ENCODE measurements at regions not wholly inside any gene's neighbourhood (a gene's known extent, or its start where the extent isn't known, plus 50 kb on each side); places are given as distances from the start of the nearest gene placed in this dataset.
"Not testable (repeated sequence)": the region's sequence is repeated elsewhere in the genome, so short reads cannot be mapped to it uniquely, and the experiment has no call there.

GRCh38 chr4:124123181-124123580 lies 589.4 kb downstream of the ANKRD50 start:
- Histone ChIP-seq H3K36me3 (no peaks in the 10 kb centered on the region), H3K27ac (no peak overlapping the region), H3K4me3 (ENCODE audit: low read depth, low read length) (no peak overlapping the region), H3K9me3 (ENCODE audit: severe bottlenecking) (no peaks in the 10 kb centered on the region), H3K27me3 (ENCODE audit: insufficient read depth, low read depth, severe bottlenecking) (no peaks in the 10 kb centered on the region)
- DNase-seq: no peak
- TF ChIP-seq, protein P1, sequence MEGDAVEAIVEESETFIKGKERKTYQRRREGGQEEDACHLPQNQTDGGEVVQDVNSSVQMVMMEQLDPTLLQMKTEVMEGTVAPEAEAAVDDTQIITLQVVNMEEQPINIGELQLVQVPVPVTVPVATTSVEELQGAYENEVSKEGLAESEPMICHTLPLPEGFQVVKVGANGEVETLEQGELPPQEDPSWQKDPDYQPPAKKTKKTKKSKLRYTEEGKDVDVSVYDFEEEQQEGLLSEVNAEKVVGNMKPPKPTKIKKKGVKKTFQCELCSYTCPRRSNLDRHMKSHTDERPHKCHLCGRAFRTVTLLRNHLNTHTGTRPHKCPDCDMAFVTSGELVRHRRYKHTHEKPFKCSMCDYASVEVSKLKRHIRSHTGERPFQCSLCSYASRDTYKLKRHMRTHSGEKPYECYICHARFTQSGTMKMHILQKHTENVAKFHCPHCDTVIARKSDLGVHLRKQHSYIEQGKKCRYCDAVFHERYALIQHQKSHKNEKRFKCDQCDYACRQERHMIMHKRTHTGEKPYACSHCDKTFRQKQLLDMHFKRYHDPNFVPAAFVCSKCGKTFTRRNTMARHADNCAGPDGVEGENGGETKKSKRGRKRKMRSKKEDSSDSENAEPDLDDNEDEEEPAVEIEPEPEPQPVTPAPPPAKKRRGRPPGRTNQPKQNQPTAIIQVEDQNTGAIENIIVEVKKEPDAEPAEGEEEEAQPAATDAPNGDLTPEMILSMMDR (IDR thresholded peaks at IDR 0.05; ENCODE audit: low read depth, low read length): no peak

DNA sequence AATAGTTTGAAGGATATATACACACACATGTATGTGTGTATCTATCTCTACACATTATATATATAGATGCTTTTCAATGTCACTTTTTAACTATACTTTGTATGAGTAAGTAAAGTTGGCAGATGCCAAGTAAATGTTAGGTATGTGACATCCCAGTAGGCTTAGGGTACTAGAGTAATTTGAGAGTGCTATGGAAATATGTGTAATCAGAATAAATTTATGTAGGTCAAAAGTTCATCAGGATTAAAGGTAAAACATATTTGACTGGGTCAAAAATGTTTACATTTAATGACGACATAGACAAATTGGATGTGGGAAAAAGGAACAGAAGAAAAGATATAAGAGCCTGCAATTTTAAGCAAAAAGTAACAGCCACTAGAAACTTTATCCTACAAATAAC lies 588.8 kb downstream of the ANKRD50 start:
- TF ChIP-seq, protein P1 (IDR thresholded peaks at IDR 0.05; ENCODE audit: low read depth, low read length): no peak
- H3K4me3 ChIP-seq (ENCODE audit: low read depth, low read length): no peak overlapping the region
- no peaks in the 10 kb centered on the region for H3K9me3 ChIP-seq (ENCODE audit: severe bottlenecking)
- no peaks in the 10 kb centered on the region for H3K27me3 ChIP-seq (ENCODE audit: insufficient read depth, low read depth, severe bottlenecking)
- H3K27ac ChIP-seq: no peak overlapping the region
- DNase-seq: no peak
- H3K36me3 ChIP-seq: no peaks in the 10 kb centered on the region

DNA sequence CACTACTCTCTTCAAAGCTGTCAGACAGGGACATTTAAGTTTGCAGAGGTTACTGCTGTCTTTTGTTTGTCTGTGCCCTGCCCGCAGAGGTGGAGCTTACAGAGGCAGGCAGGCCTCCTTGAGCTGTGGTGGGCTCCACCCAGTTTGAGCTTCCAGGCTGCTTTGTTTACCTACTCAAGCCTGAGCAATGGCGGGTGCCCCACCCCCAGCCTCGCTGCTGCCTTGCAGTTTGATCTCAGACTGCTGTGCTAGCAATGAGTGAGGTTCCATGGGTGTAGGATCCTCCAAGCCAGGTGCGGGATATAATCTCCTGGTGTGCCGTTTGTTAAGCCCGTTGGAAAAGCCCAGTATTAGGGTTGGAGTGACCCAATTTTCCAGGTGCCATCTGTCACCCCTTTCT lies 581.2 kb downstream of the ANKRD50 start:
- not testable (repeated sequence) for H3K9me3 ChIP-seq (ENCODE audit: severe bottlenecking); DNase-seq; H3K36me3 ChIP-seq; H3K27ac ChIP-seq; H3K4me3 ChIP-seq (ENCODE audit: low read depth, low read length); H3K27me3 ChIP-seq (ENCODE audit: insufficient read depth, low read depth, severe bottlenecking)

DNA sequence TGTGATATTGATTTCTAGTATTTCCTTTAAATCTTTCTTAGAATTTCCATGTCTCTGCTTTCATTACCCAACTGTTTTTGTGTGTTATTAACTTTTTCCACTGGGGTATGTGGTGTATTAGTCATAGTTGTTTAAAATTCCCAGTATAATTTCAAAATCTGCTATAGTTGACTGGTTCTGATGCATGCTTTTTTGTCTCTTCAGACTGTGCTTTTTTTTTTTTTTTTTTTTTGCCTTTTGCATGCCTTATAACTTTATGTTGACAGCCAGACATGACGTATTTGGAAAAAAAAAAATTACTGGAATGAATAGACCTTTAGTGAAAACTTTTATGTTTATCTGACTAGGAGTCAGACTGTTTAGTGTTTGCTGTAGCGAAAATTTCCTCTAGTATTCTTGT lies 580.4 kb downstream of the ANKRD50 start:
- TF ChIP-seq, protein P1 (IDR thresholded peaks at IDR 0.05; ENCODE audit: low read depth, low read length): no peak
- Histone ChIP-seq H3K9me3 (ENCODE audit: severe bottlenecking) (peaks cover 7% of the 10 kb centered on the region), H3K36me3 (no peaks in the 10 kb centered on the region), H3K27ac (no peak overlapping the region), H3K4me3 (ENCODE audit: low read depth, low read length) (no peak overlapping the region), H3K27me3 (ENCODE audit: insufficient read depth, low read depth, severe bottlenecking) (no peaks in the 10 kb centered on the region)
- DNase-seq: no peak

GRCh38 chr4:124133753-124134152 lies 578.8 kb downstream of the ANKRD50 start:
- no peak overlapping the region for H3K27ac ChIP-seq
- peaks cover 7% of the 10 kb centered on the region for H3K9me3 ChIP-seq (ENCODE audit: severe bottlenecking)

GRCh38 chr4:124135409-124135813 lies 577.1 kb downstream of the ANKRD50 start:
- Histone ChIP-seq H3K27ac (no peak overlapping the region), H3K4me3 (ENCODE audit: low read depth, low read length) (no peak overlapping the region), H3K27me3 (ENCODE audit: insufficient read depth, low read depth, severe bottlenecking) (no peaks in the 10 kb centered on the region), H3K36me3 (no peaks in the 10 kb centered on the region), H3K9me3 (ENCODE audit: severe bottlenecking) (peaks cover 7% of the 10 kb centered on the region)
- DNase-seq: no peak
- TF ChIP-seq, protein P1 (IDR thresholded peaks at IDR 0.05; ENCODE audit: low read depth, low read length): no peak

More at GRCh38 chr4:124133753-124134152, 578.8 kb downstream of the ANKRD50 start:
- DNase-seq: no peak
- H3K36me3 ChIP-seq: no peaks in the 10 kb centered on the region
- H3K27me3 ChIP-seq (ENCODE audit: insufficient read depth, low read depth, severe bottlenecking): no peaks in the 10 kb centered on the region
- TF ChIP-seq, protein P1 (IDR thresholded peaks at IDR 0.05; ENCODE audit: low read depth, low read length): no peak
- no peak overlapping the region for H3K4me3 ChIP-seq (ENCODE audit: low read depth, low read length)
